GM13977 (cell line): ENCODE measurements at regions not wholly inside any gene's neighbourhood (a gene's known extent, or its start where the extent isn't known, plus 50 kb on each side); places are given as distances from the start of the nearest gene placed in this dataset.

Source experiments
- DNase-seq: peaks from one replicate; pipeline ENCODE4 v3.0.0; 2012; ENCODE audit warnings: low spot score
- CTCF ChIP-seq: IDR thresholded peaks from 2 replicates; pipeline ENCODE4 v1.5.1; 2012; ENCODE audit warnings: mild to moderate bottlenecking, control low read depth; ENCODE audit not compliant: insufficient read depth; ENCODE audit errors: extremely low read depth, missing control alignments
- in situ Hi-C: fragments of 300-500 bp; cut with MboI; formaldehyde crosslinking; loops from one replicate; pipeline ENCODE4 v1.12.0; 2022; ENCODE audit warnings: low sequenced_read_pairs, low pct_unique_long_range_greater_than_20kb, mixed read lengths, inconsistent platforms; ENCODE audit not compliant: unreplicated experiment

GRCh38 chr9:78724896-78725295 lies 428.0 kb downstream of the PSAT1 start:
- in situ Hi-C loops: no loop called here
- DNase-seq: no peak
- no peak for TF ChIP-seq CTCF

- TF ChIP-seq CTCF: no peak
Measured at GRCh38 chr9:78725503-78725902, 428.6 kb downstream of the PSAT1 start.

DNA sequence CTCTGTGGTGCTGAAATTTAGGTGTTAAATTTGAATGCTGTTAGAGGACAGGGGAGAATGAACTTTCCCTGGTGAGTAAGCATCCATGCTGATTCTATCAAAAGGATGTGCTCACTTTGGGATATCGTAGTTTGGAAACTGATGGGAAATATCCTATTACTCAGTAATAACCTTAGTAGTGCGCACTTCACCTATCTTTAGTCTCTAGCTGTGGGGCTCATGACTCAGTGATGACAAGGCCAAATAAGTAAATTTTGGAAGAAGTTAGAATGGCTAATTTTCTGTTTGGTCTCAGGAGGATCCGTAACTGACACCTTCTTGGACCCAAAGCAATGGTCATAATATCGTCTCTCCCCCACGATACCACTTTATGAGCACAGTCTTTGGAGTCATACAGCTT lies 448.4 kb downstream of the PSAT1 start:
- DNase-seq: no peak
- in situ Hi-C loops: no loop called here
- TF ChIP-seq CTCF: no peak

More at GRCh38 chr9:78725503-78725902, 428.6 kb downstream of the PSAT1 start:
- in situ Hi-C loops: no loop called here
- no peak for DNase-seq

GRCh38 chr9:78746010-78746409 lies 449.1 kb downstream of the PSAT1 start:
- no peak for TF ChIP-seq CTCF
- in situ Hi-C loops: no loop called here
- DNase-seq: no peak

DNA sequence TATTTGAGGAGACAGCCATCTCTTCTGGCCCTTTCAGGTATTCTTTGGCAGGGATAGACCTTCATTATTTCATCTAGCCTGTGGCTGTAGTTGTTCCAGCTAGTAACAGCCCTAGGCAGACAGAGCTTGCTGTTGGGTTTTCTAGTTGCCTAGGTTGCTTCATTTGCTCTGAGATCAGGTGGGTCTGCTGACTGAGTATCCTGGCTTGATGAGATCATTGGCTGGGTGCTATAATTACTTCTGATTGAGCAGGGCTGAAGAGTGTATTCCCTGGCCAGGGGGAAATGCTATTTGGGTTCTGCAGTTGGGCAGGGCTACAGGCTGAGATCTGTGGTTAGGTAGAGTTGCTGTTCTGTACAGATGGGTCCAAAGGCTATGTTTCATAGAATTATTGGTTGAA lies 456.1 kb downstream of the PSAT1 start:
- DNase-seq: no peak
- no peak for TF ChIP-seq CTCF
- in situ Hi-C loops: no loop called here

DNA sequence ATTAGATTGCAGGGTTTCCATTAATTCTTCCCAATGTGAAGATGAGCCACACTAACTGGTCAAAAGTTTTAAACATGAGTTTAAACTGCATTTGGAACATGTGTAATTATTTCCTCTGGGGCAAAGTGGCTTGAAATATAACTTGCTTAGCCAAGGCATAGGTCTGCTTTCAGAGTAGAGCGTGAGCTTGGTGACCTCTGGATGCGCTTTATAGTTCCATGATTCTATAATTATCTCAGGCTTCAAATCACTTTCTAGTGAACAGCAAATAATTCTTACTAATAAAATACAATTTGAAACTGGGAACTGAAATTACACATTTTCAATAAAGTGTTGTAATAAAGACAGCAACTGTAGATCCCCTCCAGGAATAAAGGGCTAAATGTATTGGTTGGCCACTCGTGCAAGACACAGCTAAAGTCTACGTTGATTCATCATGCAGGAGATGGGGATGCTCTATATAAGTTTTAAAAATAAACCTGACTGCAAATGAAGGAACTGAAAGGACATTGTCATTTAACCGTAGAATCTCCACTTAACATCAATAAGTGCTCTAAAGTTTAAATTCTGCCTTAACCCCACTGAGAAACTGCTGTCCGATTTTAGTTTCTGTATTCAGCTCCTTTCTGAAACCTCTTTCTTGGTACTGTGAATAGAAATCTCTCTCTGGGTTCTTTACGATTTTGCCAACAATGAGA lies 460.0 kb downstream of the PSAT1 start:
- TF ChIP-seq CTCF: no peak
- peak; percentile 3 for DNase-seq
- in situ Hi-C loops: no loop called here
